ENCODE measurements at regions not wholly inside any gene's neighbourhood (a gene's known extent, or its start where the extent isn't known, plus 50 kb on each side); places are given as distances from the start of the nearest gene placed in this dataset.
"Not testable (repeated sequence)": the region's sequence is repeated elsewhere in the genome, so short reads cannot be mapped to it uniquely, and the experiment has no call there.

DNA sequence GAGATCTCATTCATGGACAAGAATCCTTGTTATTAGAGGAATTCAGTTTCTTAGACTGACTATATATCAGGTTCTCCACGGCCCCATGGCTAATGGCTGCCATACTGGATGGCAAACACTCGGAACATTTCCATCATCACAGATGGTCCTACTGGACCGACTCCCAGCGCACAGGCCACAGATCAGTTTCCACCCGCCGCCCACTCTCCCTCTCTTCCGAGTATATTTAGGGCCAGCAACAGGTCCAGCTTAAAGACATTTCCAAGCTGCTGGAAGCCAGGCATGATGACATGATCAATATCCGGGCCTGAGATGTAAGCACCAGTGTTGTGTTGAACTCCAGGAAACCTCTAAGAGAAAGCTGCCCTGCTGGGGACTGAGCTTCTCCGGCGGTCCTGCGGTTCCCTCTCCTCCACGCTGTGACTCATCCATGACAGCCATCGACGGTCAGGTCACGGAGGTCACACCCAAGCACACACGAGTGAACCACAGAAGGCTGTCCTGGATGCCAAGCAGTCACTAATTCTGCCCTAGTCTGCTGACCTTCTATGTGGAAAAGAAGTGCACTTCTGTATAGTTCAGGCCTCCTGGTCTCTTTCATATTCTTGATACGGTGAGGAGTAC, 64.4 kb upstream of the LPCAT1 start:
- DNase-seq (ENCODE audit: low read depth in 3 of 3): not testable (repeated sequence)

DNA sequence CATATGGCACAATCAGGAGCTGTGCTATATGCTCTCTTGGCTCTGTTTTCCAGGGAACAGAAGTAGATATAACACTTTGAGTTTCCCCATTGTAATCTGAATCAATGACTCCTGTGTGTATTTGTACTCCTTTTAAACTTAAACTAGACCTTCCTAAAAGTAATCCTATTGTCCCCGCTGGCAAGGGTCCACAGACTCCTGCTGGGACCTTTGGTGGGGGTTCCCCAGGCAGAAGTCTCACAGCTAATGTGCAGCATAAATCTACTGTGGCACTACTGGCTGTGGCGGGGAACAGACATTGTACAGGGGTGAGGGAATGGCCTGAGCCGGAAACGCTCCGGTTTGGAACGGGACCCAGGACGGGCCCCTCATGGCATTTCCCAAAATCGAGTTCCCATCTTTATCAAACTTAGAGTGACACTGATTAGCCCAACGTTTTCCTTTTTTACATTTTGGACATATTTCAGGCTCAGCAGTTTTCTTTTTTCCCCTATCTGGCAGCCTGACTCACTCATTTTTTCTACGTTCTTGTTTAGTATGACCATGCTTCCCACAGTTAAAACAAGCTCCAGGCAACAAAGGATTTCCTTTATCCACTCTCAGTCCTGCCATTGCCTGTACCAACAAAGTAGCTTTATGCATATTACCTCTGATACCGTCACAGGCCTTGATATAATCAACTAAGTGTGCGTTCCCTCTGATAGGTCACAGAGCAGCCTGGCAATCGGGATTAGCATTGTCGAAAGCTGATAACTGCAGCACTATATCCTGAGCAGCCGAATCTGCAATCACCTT, 59.5 kb upstream of the LPCAT1 start:
- DNase-seq (ENCODE audit: low read depth in 3 of 3): not testable (repeated sequence)

DNA sequence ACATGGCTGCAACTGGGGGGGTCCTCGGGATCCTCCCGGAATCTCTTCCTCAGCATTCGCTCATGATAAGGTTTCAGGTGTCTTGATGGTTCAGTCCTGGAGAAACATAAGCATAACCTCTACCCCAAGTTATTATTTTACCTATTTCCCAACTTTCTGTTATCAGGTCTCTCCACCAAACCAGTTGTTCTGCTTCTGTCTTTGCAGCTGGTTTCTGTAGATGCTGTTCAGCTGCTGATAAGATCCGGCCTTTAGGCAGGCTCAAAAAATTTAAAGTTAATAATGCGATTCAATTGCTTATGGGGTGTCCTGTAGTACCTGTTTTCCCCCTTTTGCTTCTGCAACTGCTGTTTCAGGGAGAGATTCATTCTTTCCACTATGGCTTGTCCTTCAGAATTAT, 55.6 kb upstream of the LPCAT1 start:
- not testable (repeated sequence) for DNase-seq (ENCODE audit: low read depth in 3 of 3)

DNA sequence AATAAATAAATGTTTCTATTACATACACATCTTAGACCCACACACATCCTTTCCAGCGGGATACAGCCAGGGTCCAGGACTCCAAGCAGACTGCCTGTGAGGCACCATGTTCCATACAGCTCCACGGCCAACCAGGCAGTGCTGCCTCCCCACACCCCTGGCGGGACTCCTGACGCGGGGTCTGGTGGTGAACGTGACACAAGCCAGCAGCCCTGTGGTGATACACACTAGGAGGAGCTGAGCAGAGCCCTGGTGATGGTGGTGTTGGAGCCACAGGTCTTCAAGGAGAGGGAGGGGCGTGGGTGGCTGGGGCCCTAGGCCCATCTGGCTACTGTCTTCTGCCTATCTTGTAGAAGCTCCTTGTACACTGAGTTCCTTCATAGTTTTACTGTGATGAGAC, 53.1 kb upstream of the LPCAT1 start:
- not testable (repeated sequence) for DNase-seq (ENCODE audit: low read depth in 3 of 3)

DNA sequence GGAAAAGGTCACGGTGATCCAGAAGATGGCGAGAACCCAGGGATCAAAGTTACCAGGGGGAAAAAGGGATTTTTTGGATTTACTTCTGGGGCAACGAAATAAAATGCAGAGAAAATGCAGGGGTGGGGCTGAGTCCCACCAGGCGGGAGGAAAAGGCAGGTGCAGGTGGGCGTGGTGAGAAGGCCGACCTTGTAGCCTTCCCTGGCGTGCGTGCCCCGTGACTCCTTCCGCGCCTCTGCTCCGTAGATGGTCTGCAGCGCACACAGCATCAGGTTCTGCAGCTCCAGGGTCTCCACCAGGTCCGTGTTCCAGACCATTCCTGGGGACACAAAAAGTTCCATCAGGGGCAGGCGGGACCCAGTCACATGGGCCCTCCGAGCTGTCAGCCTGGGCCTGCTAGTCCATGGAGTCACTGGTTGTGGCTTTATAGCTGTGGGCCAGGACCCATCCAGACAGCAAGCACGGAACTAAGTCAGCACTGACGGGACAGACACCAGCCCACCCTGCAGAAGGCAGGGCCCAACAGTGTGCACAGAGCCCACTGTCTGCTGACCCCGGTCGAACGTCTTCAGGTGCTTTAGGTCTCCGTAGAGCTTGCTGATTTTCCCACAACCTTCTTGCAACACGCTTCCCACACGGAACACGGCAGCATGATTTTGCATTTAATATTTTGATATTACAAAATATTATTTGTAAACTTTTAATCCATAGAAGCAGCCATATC, 52.4 kb upstream of the LPCAT1 start:
- DNase-seq (ENCODE audit: low read depth in 3 of 3): not testable (repeated sequence)

DNA sequence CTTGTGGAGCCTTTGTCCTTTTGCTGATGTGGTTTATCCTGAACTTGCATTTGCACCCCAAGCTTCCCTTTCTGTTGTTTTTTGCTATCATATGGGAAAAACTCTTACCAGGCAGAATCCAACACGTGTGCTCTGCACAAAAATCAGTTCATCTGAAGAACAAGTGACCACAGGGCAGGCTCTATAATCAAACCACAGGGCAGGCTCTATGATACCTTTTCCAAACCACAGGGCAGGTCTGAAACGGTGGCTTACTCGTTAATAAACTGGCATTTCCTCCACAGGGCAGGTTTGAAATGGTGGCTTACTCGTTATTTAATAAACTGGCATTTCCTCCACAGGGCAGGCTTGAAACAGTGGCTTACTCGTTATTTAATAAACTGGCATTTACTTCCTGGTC, 51.7 kb upstream of the LPCAT1 start:
- DNase-seq (ENCODE audit: low read depth in 3 of 3): not testable (repeated sequence)

DNA sequence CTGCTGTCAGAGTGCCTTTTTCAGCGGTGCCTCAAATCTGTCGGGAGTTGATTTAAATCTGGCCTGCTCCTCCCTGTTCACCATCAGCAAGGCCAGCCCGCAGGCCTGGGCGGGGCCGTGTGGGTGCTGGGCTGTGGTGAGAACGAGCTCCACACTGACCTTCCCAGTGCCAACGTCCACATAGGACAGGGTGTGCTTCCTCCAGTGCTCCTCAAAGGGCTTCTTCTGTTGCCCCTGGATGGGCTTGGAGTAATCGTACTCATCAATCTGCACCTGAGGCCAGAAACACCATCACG, 50.2 kb upstream of the LPCAT1 start:
- not testable (repeated sequence) for DNase-seq (ENCODE audit: low read depth in 3 of 3)

DNA sequence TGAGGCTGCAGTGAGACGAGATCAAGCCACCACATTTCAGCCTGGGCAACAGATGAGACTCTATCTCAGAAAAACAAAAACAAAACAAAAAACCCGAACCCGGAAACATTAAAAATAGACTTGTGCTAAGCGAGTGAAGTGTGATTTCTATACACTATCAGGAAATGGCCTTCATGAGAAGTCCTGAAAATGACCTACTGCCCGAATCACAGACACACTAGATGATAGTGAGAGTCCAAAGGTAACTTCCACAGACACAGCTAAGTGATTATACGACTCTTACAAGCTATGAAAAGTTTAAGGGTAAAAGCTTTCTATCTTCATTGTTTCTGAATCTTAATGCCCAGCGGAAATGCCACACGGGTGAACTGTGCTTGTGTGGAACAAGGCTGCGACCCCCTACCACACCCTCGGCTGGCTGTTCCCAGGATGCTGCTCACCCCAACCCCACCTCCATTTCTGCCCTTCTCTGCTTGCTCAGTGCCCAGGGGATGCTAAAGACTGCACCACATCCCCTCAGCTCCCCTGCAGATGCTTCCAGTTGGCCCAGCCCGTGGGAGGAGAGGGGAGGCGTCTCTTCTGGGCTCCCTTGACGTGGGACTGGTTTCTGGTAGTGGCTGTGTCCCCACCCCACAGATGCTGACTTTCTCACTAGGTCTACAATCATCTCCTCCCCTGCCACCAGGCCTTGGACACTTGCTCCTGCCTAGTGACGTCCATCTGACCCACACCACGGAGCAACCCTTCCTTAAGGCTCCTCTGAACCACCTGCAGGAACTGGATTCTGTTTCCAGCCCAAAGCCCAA, 49.7 kb upstream of the LPCAT1 start:
- not testable (repeated sequence) for DNase-seq (ENCODE audit: low read depth in 3 of 3)

Data from stimulated activated CD4-positive, alpha-beta T cell treated with anti-CD3 and anti-CD28 coated beads, TNF-alpha, amount 100 ng/mL, for 48 hours (primary cell).